ENCODE measurements at regions not wholly inside any gene's neighbourhood (a gene's known extent, or its start where the extent isn't known, plus 50 kb on each side); places are given as distances from the start of the nearest gene placed in this dataset.

DNA sequence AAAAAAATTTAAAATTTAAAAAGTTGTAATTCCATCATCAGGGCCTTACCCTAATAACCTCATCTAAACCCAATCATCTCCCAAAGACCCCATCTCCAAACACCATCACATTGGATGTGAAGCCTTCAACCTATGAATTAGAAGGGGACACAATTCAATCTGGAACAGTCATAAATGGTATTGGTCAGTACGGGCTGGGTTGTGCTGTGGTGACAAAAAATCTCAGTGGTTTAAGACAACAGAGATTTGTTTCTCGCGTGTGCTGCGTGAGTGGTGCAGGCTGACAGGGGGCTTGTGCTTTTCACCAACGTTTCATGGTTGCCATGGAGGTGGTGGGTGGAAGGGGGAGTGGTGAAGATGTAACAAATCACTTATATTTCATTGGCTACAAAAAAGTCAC, 174.5 kb downstream of the INHBB start:
- Histone ChIP-seq H3K9me3 (replicated peaks; ENCODE audit: control insufficient read depth, insufficient read depth, low read length) (no peaks in the 10 kb centered on the region), H4K20me1 (ENCODE audit: control insufficient read depth, insufficient read depth) (peaks cover 2% of the 10 kb centered on the region; the same call in 1 of the 2 replicates), H3K36me3 (ENCODE audit: control insufficient read depth in 2 of 2, insufficient read depth in 2 of 2, low read length in 1 of 2) (no peaks in the 10 kb centered on the region), H3K4me1 (ENCODE audit: control insufficient read depth, insufficient read depth, low read length) (no peaks in the 10 kb centered on the region), H2AFZ (ENCODE audit: control insufficient read depth, low read depth, low read length) (no peak overlapping the region), H3K9ac (ENCODE audit: control insufficient read depth, insufficient read depth, low read length) (no peak overlapping the region), H3K4me3 (no peak overlapping the region), H3K79me2 (ENCODE audit: control insufficient read depth, insufficient read depth, low read length) (no peaks in the 10 kb centered on the region), H3K4me2 (ENCODE audit: control insufficient read depth, insufficient read depth) (no peak overlapping the region), H3K27me3 (replicated peaks in 1 of 2; ENCODE audit: control insufficient read depth in 2 of 2, insufficient read depth in 2 of 2, low read length in 1 of 2) (peaks cover 4 to 5% of the 10 kb centered on the region in 2 experiments; a peak in 2 of 4 replicates), H3K27ac (ENCODE audit: control insufficient read depth, insufficient read depth) (no peak overlapping the region)
- ChIA-PET SMC1A (ENCODE audit: uncharacterized antibody, unreplicated experiment) (no interaction called here), POLR2A (no interaction called here), CTCF (no interaction called here), RAD21 (ENCODE audit: unreplicated experiment) (no interaction called here)
- in situ Hi-C loops (cut with MboI) (no loop called here), intact Hi-C loops (cut with micrococcal nuclease; ENCODE audit: unreplicated experiment) (no loop called here)
- no peak for DNase-seq (ENCODE audit: low read depth, low spot score)
- no TSS peak for BruUV-seq (replicated peaks)
- TF ChIP-seq, protein P1, sequence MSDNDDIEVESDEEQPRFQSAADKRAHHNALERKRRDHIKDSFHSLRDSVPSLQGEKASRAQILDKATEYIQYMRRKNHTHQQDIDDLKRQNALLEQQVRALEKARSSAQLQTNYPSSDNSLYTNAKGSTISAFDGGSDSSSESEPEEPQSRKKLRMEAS (IDR thresholded peaks at IDR 0.05; ENCODE audit: low read depth, low read length), result no peak
- TF ChIP-seq, protein P2, sequence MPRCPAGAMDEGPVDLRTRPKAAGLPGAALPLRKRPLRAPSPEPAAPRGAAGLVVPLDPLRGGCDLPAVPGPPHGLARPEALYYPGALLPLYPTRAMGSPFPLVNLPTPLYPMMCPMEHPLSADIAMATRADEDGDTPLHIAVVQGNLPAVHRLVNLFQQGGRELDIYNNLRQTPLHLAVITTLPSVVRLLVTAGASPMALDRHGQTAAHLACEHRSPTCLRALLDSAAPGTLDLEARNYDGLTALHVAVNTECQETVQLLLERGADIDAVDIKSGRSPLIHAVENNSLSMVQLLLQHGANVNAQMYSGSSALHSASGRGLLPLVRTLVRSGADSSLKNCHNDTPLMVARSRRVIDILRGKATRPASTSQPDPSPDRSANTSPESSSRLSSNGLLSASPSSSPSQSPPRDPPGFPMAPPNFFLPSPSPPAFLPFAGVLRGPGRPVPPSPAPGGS (IDR thresholded peaks at IDR 0.05; ENCODE audit: borderline replicate concordance, insufficient read depth, low read depth, low read length, poor library complexity, severe bottlenecking), result no peak
- TF ChIP-seq GATAD2B (conservative IDR thresholded peaks at IDR 0.05; ENCODE audit: low read depth), result no peak
- 50% methylated on average over 5 of the region's 5 CpGs for WGBS (ENCODE audit: insufficient coverage, insufficient replicate concordance, low lambda C conversion rate, missing lambda C conversion rate)
- no peak for ATAC-seq
- no peak for FAIRE-seq

Data from GM12878 (cell line).